Esophagus muscularis mucosa (tissue), 3 donors: ENCODE measurements at regions not wholly inside any gene's neighbourhood (a gene's known extent, or its start where the extent isn't known, plus 50 kb on each side); places are given as distances from the start of the nearest gene placed in this dataset.

Experiments
- CTCF ChIP-seq, 3 experiments: fragments of 200-600 bp in 2 of 3; fragments of 450-650 bp in 1 of 3; sonication (generic) in 2 of 3; IDR thresholded peaks; one replicate each; pipeline ENCODE4 v1.5.1; 2017 to 2019; ENCODE audit warnings: antibody characterized with exemption in 3 of 3, mild to moderate bottlenecking in 2 of 3, moderate library complexity in 1 of 3
- POLR2A ChIP-seq: fragments of 450-650 bp; IDR thresholded peaks from one replicate; pipeline ENCODE4 v1.6.1; 2017; ENCODE audit warnings: antibody characterized with exemption, moderate library complexity, mild to moderate bottlenecking, low read depth
- POLR2AphosphoS5 ChIP-seq, 2 donors: sonication (generic); formaldehyde crosslinking; IDR thresholded peaks; one replicate each; pipeline ENCODE4 v1.6.1; 2017; ENCODE audit warnings: antibody characterized with exemption in 2 of 2

- no peak for TF ChIP-seq CTCF (IDR thresholded peaks at IDR 0.05)
- no peak for TF ChIP-seq POLR2A
- TF ChIP-seq POLR2AphosphoS5 (IDR thresholded peaks at IDR 0.05) = no peak
Measured at GRCh38 chr6:15793826-15794225, 131.0 kb upstream of the DTNBP1 start.
